ENCODE measurements at regions not wholly inside any gene's neighbourhood (a gene's known extent, or its start where the extent isn't known, plus 50 kb on each side); places are given as distances from the start of the nearest gene placed in this dataset.

- DNase-seq: no peak
Observed at GRCh38 chr15:97410897-97411575, 549.5 kb upstream of the ARRDC4 start.

GRCh38 chr15:97420130-97420529, 540.4 kb upstream of the ARRDC4 start:
- DNase-seq: no peak

- no peak for DNase-seq
Observed at GRCh38 chr15:97425596-97425995, 534.9 kb upstream of the ARRDC4 start.

- DNase-seq: no peak
Observed at GRCh38 chr15:97443101-97443500, 517.4 kb upstream of the ARRDC4 start.

- no peak for DNase-seq
Observed at GRCh38 chr15:97446138-97446537, 514.4 kb upstream of the ARRDC4 start.

- DNase-seq: no peak
Observed at GRCh38 chr15:97456521-97457202, 503.8 kb upstream of the ARRDC4 start.

- DNase-seq: no peak
Observed at GRCh38 chr15:97457203-97457847, 503.2 kb upstream of the ARRDC4 start.

GRCh38 chr15:97459771-97460170, 500.7 kb upstream of the ARRDC4 start:
- no peak for DNase-seq

GRCh38 chr15:97461226-97461625, 499.3 kb upstream of the ARRDC4 start:
- no peak for DNase-seq

GRCh38 chr15:97463696-97464095, 496.8 kb upstream of the ARRDC4 start:
- DNase-seq: no peak

GRCh38 chr15:97470417-97470816, 490.1 kb upstream of the ARRDC4 start:
- no peak for DNase-seq

- DNase-seq: no peak
Observed at GRCh38 chr15:97473627-97474026, 486.9 kb upstream of the ARRDC4 start.

- DNase-seq: no peak
Observed at GRCh38 chr15:97479957-97480356, 480.5 kb upstream of the ARRDC4 start.

GRCh38 chr15:97482521-97482920, 478.0 kb upstream of the ARRDC4 start:
- DNase-seq: no peak

GRCh38 chr15:97483232-97483631, 477.3 kb upstream of the ARRDC4 start:
- no peak for DNase-seq

- DNase-seq: no peak
Observed at GRCh38 chr15:97490429-97490828, 470.1 kb upstream of the ARRDC4 start.

- no peak for DNase-seq
Observed at GRCh38 chr15:97501291-97501690, 459.2 kb upstream of the ARRDC4 start.

GRCh38 chr15:97502038-97502437, 458.5 kb upstream of the ARRDC4 start:
- DNase-seq: no peak

GRCh38 chr15:97504031-97504792, 456.3 kb upstream of the ARRDC4 start:
- DNase-seq: no peak

- DNase-seq: no peak
Observed at GRCh38 chr15:97517737-97518136, 442.8 kb upstream of the ARRDC4 start.

GRCh38 chr15:97520689-97521088, 439.8 kb upstream of the ARRDC4 start:
- no peak for DNase-seq

GRCh38 chr15:97521381-97522285, 438.9 kb upstream of the ARRDC4 start:
- no peak for DNase-seq
